ENCODE measurements at regions not wholly inside any gene's neighbourhood (a gene's known extent, or its start where the extent isn't known, plus 50 kb on each side); places are given as distances from the start of the nearest gene placed in this dataset.

DNA sequence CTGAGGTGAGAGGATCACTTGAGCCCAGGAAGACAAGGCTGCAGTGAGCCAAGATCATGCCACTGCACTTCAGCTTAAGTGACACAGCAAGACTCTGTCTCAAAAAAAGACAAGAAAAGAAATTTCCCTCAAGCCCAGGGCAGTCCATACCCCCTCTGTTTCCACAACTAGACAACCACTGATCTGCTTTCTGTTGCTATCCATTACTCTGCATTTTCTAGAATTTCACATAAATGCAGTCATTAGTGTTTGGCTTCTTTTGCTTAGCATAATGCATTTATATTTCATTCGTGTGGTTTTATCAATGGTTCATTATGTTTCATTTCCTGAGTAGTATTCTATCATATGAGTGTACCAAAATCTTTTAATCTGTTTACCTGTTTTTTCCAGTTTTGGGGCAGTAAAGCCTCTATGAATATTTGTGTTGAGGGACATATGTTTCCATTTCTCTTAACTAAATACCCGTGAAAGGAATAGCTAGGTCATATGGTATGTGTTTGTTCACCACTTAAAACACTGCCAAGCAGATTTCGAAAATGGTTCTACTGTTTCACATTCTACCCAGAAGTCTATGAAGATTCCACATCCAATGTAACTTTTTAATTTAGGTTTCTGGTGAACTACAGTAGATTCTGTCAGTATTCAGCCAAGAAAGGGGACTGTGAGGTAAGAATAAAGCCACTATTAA, 271.8 kb downstream of the ZNF608 start:
- Histone ChIP-seq H2AFZ (ENCODE audit: insufficient read depth, low read depth, low read length, poor library complexity, severe bottlenecking) (no peak overlapping the region), H3K9ac (ENCODE audit: insufficient read depth, low read length, poor library complexity, severe bottlenecking) (no peak overlapping the region), H3K79me2 (ENCODE audit: insufficient read depth, low read length) (no peaks in the 10 kb centered on the region), H3K4me3 (replicated peaks in 1 of 3; ENCODE audit: low read depth in 2 of 3, low read length in 3 of 3) (no peak overlapping the region), H3K36me3 (replicated peaks in 1 of 2; ENCODE audit: control insufficient read depth in 1 of 2, insufficient read depth in 2 of 2, low read length in 2 of 2) (no peaks in the 10 kb centered on the region), H3K27me3 (ENCODE audit: control insufficient read depth in 2 of 2, insufficient read depth in 2 of 2, low read length in 2 of 2) (no peaks in the 10 kb centered on the region), H3K4me1 (ENCODE audit: control insufficient read depth in 1 of 2, insufficient read depth in 2 of 2, low read length in 2 of 2) (no peaks in the 10 kb centered on the region), H3K9me3 (replicated peaks in 1 of 2; ENCODE audit: control insufficient read depth in 1 of 2, insufficient read depth in 1 of 2, low read length in 2 of 2) (peaks cover 0 to 3% of the 10 kb centered on the region in 2 donors), H3K27ac (ENCODE audit: low read depth in 1 of 2, low read length in 2 of 2) (no peak overlapping the region), H3K4me2 (replicated peaks; ENCODE audit: extremely low read depth, low read length, poor library complexity, severe bottlenecking) (no peak overlapping the region), H4K20me1 (ENCODE audit: insufficient read depth, low read length) (no peaks in the 10 kb centered on the region)
- Mint-ChIP-seq H3K27me3 (ENCODE audit: low read depth in 3 of 3) (peaks cover 0 to 3% (median 1%) of the 10 kb centered on the region in 3 donors), H3K27ac (no peak overlapping the region), H3K9me3 (peaks cover 0 to 6% (median 3%) of the 10 kb centered on the region in 7 donors), H3K36me3 (no peaks in the 10 kb centered on the region), H3K4me1 (no peaks in the 10 kb centered on the region), H3K4me3 (no peak overlapping the region)
- TF ChIP-seq, protein P1, sequence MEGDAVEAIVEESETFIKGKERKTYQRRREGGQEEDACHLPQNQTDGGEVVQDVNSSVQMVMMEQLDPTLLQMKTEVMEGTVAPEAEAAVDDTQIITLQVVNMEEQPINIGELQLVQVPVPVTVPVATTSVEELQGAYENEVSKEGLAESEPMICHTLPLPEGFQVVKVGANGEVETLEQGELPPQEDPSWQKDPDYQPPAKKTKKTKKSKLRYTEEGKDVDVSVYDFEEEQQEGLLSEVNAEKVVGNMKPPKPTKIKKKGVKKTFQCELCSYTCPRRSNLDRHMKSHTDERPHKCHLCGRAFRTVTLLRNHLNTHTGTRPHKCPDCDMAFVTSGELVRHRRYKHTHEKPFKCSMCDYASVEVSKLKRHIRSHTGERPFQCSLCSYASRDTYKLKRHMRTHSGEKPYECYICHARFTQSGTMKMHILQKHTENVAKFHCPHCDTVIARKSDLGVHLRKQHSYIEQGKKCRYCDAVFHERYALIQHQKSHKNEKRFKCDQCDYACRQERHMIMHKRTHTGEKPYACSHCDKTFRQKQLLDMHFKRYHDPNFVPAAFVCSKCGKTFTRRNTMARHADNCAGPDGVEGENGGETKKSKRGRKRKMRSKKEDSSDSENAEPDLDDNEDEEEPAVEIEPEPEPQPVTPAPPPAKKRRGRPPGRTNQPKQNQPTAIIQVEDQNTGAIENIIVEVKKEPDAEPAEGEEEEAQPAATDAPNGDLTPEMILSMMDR (IDR thresholded peaks at IDR 0.05): no peak
- intact Hi-C loops (cut with micrococcal nuclease): no loop called here
- no peak for DNase-seq
- WGBS (ENCODE audit: insufficient coverage): no CpG with 5 or more reads among the region's 3 CpGs

DNA sequence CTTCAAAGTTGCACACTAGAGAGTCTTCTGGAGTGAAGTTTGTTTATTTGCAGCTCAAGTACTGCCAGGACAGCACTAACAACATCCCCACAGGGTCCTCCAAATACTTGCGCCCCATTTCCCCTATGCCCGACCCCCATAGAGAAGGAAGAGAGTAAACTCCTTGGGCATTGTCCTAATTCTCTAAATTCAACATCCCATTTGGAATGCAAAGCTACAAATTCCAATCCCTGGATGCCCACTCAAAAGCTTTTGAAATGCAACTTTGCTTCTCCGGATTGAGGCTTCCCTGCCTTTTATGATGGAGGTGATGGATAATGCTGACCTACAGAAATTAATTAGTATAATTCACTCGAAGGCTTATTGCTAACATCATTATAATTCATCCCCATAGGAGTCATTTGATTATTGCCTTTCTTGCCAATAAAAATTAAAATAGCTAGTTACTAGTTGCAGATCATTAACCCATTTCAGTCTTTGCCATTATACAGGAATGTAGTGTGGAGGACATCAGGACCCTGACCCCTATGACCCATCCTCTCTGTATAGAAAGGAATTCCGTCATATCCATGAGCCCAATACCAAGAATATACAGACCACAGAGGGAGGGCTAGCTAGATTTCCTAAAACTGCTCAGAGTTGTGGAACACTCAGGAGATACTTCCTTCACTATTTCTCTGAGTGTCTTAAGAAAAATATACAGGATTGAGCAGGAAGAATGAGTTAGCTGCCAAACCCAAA, 277.6 kb downstream of the ZNF608 start:
- Histone ChIP-seq H2AFZ (ENCODE audit: insufficient read depth, low read depth, low read length, poor library complexity, severe bottlenecking) (no peak overlapping the region), H4K20me1 (ENCODE audit: insufficient read depth, low read length) (no peaks in the 10 kb centered on the region), H3K4me2 (replicated peaks; ENCODE audit: extremely low read depth, low read length, poor library complexity, severe bottlenecking) (no peak overlapping the region), H3K27me3 (ENCODE audit: control insufficient read depth in 2 of 2, insufficient read depth in 2 of 2, low read length in 2 of 2) (no peaks in the 10 kb centered on the region), H3K36me3 (replicated peaks in 1 of 2; ENCODE audit: control insufficient read depth in 1 of 2, insufficient read depth in 2 of 2, low read length in 2 of 2) (no peaks in the 10 kb centered on the region), H3K4me1 (ENCODE audit: control insufficient read depth in 1 of 2, insufficient read depth in 2 of 2, low read length in 2 of 2) (no peaks in the 10 kb centered on the region), H3K27ac (ENCODE audit: low read depth in 1 of 2, low read length in 2 of 2) (no peak overlapping the region), H3K79me2 (ENCODE audit: insufficient read depth, low read length) (no peaks in the 10 kb centered on the region), H3K9me3 (replicated peaks in 1 of 2; ENCODE audit: control insufficient read depth in 1 of 2, insufficient read depth in 1 of 2, low read length in 2 of 2) (peaks cover 0 to 3% of the 10 kb centered on the region in 2 donors), H3K9ac (ENCODE audit: insufficient read depth, low read length, poor library complexity, severe bottlenecking) (no peak overlapping the region), H3K4me3 (replicated peaks in 1 of 3; ENCODE audit: low read depth in 2 of 3, low read length in 3 of 3) (no peak overlapping the region)
- no CpG with 5 or more reads among the region's 5 CpGs for WGBS (ENCODE audit: insufficient coverage)
- DNase-seq: no peak
- TF ChIP-seq, protein P1 (IDR thresholded peaks at IDR 0.05): no peak
- H3K4me3 Mint-ChIP-seq: no peak overlapping the region
- no peaks in the 10 kb centered on the region for H3K36me3 Mint-ChIP-seq
- H3K9me3 Mint-ChIP-seq: peaks cover 0 to 6% (median 2%) of the 10 kb centered on the region in 7 donors
- H3K27ac Mint-ChIP-seq: no peak overlapping the region
- no peaks in the 10 kb centered on the region for H3K4me1 Mint-ChIP-seq
- peaks cover 0 to 1% (median under 1%) of the 10 kb centered on the region in 3 donors for H3K27me3 Mint-ChIP-seq (ENCODE audit: low read depth in 3 of 3)
- intact Hi-C loops (cut with micrococcal nuclease): no loop called here

All from CD14-positive monocyte (primary cell).